ENCODE measurements at regions not wholly inside any gene's neighbourhood (a gene's known extent, or its start where the extent isn't known, plus 50 kb on each side); places are given as distances from the start of the nearest gene placed in this dataset.

- Histone ChIP-seq H3K27ac (ENCODE audit: control insufficient read depth, insufficient read depth, low read length) (no peak overlapping the region), H2AFZ (ENCODE audit: control insufficient read depth, low read length) (no peak overlapping the region), H3K79me2 (ENCODE audit: control insufficient read depth, insufficient read depth, low read length) (no peaks in the 10 kb centered on the region), H3K4me1 (ENCODE audit: control insufficient read depth, extremely low read depth, insufficient read depth, low read length) (no peaks in the 10 kb centered on the region), H3K9me3 (ENCODE audit: control insufficient read depth, low read depth, low read length) (no peaks in the 10 kb centered on the region), H3K9ac (ENCODE audit: control insufficient read depth, extremely low read depth, insufficient read depth, low read length) (no peak overlapping the region), H3K36me3 (ENCODE audit: control insufficient read depth in 2 of 2, extremely low read depth in 1 of 2, insufficient read depth in 2 of 2, low read length in 2 of 2) (no peaks in the 10 kb centered on the region), H3K4me3 (ENCODE audit: control insufficient read depth in 2 of 3, extremely low read depth in 1 of 3, insufficient read depth in 2 of 3, low read depth in 1 of 3, low read length in 3 of 3) (no peak overlapping the region), H3K9me1 (ENCODE audit: control insufficient read depth, extremely low read depth, insufficient read depth, low read length) (no peaks in the 10 kb centered on the region), H4K20me1 (ENCODE audit: control insufficient read depth, extremely low read depth, insufficient read depth, low read length) (no peaks in the 10 kb centered on the region), H3K4me2 (ENCODE audit: control insufficient read depth, extremely low read depth, insufficient read depth, low read depth, low read length) (no peak overlapping the region), H3K27me3 (ENCODE audit: control insufficient read depth, extremely low read depth, insufficient read depth, low read length) (no peaks in the 10 kb centered on the region)
- TF ChIP-seq EZH2 (IDR thresholded peaks at IDR 0.05; ENCODE audit: low read length): no peak
- TF ChIP-seq, protein P1, sequence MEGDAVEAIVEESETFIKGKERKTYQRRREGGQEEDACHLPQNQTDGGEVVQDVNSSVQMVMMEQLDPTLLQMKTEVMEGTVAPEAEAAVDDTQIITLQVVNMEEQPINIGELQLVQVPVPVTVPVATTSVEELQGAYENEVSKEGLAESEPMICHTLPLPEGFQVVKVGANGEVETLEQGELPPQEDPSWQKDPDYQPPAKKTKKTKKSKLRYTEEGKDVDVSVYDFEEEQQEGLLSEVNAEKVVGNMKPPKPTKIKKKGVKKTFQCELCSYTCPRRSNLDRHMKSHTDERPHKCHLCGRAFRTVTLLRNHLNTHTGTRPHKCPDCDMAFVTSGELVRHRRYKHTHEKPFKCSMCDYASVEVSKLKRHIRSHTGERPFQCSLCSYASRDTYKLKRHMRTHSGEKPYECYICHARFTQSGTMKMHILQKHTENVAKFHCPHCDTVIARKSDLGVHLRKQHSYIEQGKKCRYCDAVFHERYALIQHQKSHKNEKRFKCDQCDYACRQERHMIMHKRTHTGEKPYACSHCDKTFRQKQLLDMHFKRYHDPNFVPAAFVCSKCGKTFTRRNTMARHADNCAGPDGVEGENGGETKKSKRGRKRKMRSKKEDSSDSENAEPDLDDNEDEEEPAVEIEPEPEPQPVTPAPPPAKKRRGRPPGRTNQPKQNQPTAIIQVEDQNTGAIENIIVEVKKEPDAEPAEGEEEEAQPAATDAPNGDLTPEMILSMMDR (optimal IDR thresholded peaks at IDR 0.05 in 1 of 3, IDR thresholded peaks at IDR 0.05 in 1 of 3, conservative IDR thresholded peaks at IDR 0.05 in 1 of 3; ENCODE audit: extremely low read depth in 1 of 3, insufficient read depth in 2 of 3, low read length in 3 of 3): no peak
- DNase-seq (ENCODE audit: low read depth, low spot score): no peak
- dilution Hi-C loops (cut with MboI; ENCODE audit: extremely low pct_ligation_motif_present, low sequenced_read_pairs): no loop called here
- no peak for FAIRE-seq
Measured at GRCh38 chr4:97123573-97123972, 1019.7 kb downstream of the STPG2 start.

DNA sequence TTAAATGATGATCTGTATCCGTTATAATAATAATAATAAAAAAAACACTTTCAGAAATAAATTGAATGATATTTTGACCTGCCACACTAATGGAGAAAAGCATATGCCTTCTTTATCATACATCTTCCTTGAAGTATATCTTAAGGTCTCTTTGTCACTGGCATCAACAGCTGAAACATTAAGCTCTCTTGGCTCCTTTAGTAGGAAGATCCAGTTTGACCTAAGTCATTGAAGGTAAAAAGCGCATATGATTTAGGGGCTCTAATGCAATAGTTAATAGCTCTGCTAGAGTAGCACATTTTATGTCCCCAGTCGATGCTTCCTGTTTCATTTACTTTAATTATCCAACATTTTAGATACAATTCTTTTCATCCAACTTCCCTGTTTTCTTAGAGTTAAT lies 1010.8 kb downstream of the STPG2 start:
- dilution Hi-C loops (cut with MboI; ENCODE audit: extremely low pct_ligation_motif_present, low sequenced_read_pairs): no loop called here
- Histone ChIP-seq H3K9ac (ENCODE audit: control insufficient read depth, extremely low read depth, insufficient read depth, low read length) (no peak overlapping the region), H3K27me3 (ENCODE audit: control insufficient read depth, extremely low read depth, insufficient read depth, low read length) (no peaks in the 10 kb centered on the region), H3K4me2 (ENCODE audit: control insufficient read depth, extremely low read depth, insufficient read depth, low read depth, low read length) (no peak overlapping the region), H3K9me1 (ENCODE audit: control insufficient read depth, extremely low read depth, insufficient read depth, low read length) (no peaks in the 10 kb centered on the region), H3K79me2 (ENCODE audit: control insufficient read depth, insufficient read depth, low read length) (no peaks in the 10 kb centered on the region), H3K36me3 (ENCODE audit: control insufficient read depth in 2 of 2, extremely low read depth in 1 of 2, insufficient read depth in 2 of 2, low read length in 2 of 2) (no peaks in the 10 kb centered on the region), H3K4me3 (ENCODE audit: control insufficient read depth in 2 of 3, extremely low read depth in 1 of 3, insufficient read depth in 2 of 3, low read depth in 1 of 3, low read length in 3 of 3) (no peak overlapping the region), H2AFZ (ENCODE audit: control insufficient read depth, low read length) (no peak overlapping the region), H4K20me1 (ENCODE audit: control insufficient read depth, extremely low read depth, insufficient read depth, low read length) (no peaks in the 10 kb centered on the region), H3K9me3 (ENCODE audit: control insufficient read depth, low read depth, low read length) (no peaks in the 10 kb centered on the region), H3K4me1 (ENCODE audit: control insufficient read depth, extremely low read depth, insufficient read depth, low read length) (no peaks in the 10 kb centered on the region), H3K27ac (ENCODE audit: control insufficient read depth, insufficient read depth, low read length) (no peak overlapping the region)
- no peak for DNase-seq (ENCODE audit: low read depth, low spot score)
- TF ChIP-seq, protein P1 (optimal IDR thresholded peaks at IDR 0.05 in 1 of 3, IDR thresholded peaks at IDR 0.05 in 1 of 3, conservative IDR thresholded peaks at IDR 0.05 in 1 of 3; ENCODE audit: extremely low read depth in 1 of 3, insufficient read depth in 2 of 3, low read length in 3 of 3): no peak
- no peak for TF ChIP-seq EZH2 (IDR thresholded peaks at IDR 0.05; ENCODE audit: low read length)
- FAIRE-seq: no peak

All from keratinocyte (primary cell).